Loucy (cell line): ENCODE measurements at regions not wholly inside any gene's neighbourhood (a gene's known extent, or its start where the extent isn't known, plus 50 kb on each side); places are given as distances from the start of the nearest gene placed in this dataset.

Source experiments
- EZH2phosphoT487 ChIP-seq: fragments of 200-600 bp; IDR thresholded peaks from 2 replicates; pipeline ENCODE4 v1.6.1; 2018; ENCODE audit warnings: antibody characterized with exemption, mild to moderate bottlenecking, moderate library complexity, borderline replicate concordance
- TF ChIP-seq, protein P1 (sequence below): fragments of 200-600 bp; sonication (generic); conservative IDR thresholded peaks from 2 replicates; pipeline ENCODE4 v1.5.1; 2014; ENCODE audit warnings: mild to moderate bottlenecking, antibody characterized with exemption, low read length

- TF ChIP-seq, protein P1, sequence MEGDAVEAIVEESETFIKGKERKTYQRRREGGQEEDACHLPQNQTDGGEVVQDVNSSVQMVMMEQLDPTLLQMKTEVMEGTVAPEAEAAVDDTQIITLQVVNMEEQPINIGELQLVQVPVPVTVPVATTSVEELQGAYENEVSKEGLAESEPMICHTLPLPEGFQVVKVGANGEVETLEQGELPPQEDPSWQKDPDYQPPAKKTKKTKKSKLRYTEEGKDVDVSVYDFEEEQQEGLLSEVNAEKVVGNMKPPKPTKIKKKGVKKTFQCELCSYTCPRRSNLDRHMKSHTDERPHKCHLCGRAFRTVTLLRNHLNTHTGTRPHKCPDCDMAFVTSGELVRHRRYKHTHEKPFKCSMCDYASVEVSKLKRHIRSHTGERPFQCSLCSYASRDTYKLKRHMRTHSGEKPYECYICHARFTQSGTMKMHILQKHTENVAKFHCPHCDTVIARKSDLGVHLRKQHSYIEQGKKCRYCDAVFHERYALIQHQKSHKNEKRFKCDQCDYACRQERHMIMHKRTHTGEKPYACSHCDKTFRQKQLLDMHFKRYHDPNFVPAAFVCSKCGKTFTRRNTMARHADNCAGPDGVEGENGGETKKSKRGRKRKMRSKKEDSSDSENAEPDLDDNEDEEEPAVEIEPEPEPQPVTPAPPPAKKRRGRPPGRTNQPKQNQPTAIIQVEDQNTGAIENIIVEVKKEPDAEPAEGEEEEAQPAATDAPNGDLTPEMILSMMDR, result no peak
- TF ChIP-seq EZH2phosphoT487, result no peak
These were observed 308.2 kb upstream of the HTR1E start for GRCh38 chr6:86629123-86629522.
